SU-DHL-6 (cell line): ENCODE measurements at regions not wholly inside any gene's neighbourhood (a gene's known extent, or its start where the extent isn't known, plus 50 kb on each side); places are given as distances from the start of the nearest gene placed in this dataset.

Source experiments
- CTCF ChIP-seq: fragments of 200-600 bp; sonication (generic); IDR thresholded peaks from one replicate; pipeline ENCODE4 v1.5.1; 2017; ENCODE audit warnings: antibody characterized with exemption, mild to moderate bottlenecking, low read length, moderate library complexity; ENCODE audit not compliant: insufficient read depth, poor library complexity, severe bottlenecking
- EZH2phosphoT487 ChIP-seq: fragments of 200-600 bp; sonication (generic), shearing (Covaris generic); conservative IDR thresholded peaks from 2 replicates; pipeline ENCODE4 v1.6.1; 2018; ENCODE audit warnings: mild to moderate bottlenecking, antibody characterized with exemption, low read length, moderate library complexity, mixed read lengths

- TF ChIP-seq CTCF: no peak
- no peak for TF ChIP-seq EZH2phosphoT487
Observed at GRCh38 chr13:38191016-38191415, 158.6 kb upstream of the UFM1 start.
